ENCODE measurements at regions not wholly inside any gene's neighbourhood (a gene's known extent, or its start where the extent isn't known, plus 50 kb on each side); places are given as distances from the start of the nearest gene placed in this dataset.
"Not testable (repeated sequence)": the region's sequence is repeated elsewhere in the genome, so short reads cannot be mapped to it uniquely, and the experiment has no call there.

- POLR2A ChIA-PET: no interaction called here
- H3K36me3 Mint-ChIP-seq (ENCODE audit: low read depth): no peaks in the 10 kb centered on the region
- no peaks in the 10 kb centered on the region for H3K9me3 Mint-ChIP-seq
- no peak for DNase-seq
- no peak overlapping the region for H3K4me3 Mint-ChIP-seq
- CTCF ChIA-PET: no interaction called here
- no peaks in the 10 kb centered on the region for H3K4me1 Mint-ChIP-seq
- no peak overlapping the region for H3K27ac Mint-ChIP-seq
- H3K27me3 Mint-ChIP-seq: peaks cover 6% of the 10 kb centered on the region
These were observed 252.0 kb upstream of the ASIC2 start for GRCh38 chr17:33545124-33545523.

DNA sequence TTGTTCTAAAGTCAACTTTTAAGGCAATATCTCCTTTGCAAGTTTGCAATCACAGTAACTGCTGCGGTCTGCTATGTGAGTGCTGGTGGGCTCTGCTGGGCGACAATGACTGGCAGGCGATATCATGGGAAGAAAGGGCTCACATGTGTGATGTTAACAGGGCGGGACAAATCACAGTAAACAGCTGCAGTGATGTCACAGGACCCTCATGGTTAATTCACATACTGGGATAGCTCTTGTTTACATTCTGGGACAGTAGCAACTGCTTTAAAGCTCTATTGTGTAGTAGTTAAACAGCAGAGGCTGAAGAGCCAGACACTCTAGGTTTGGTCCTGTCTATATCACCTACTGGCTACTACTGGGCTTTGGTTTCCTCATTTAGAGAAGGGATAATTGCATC, 257.2 kb upstream of the ASIC2 start:
- CTCF ChIA-PET: no interaction called here
- POLR2A ChIA-PET: no interaction called here
- no peaks in the 10 kb centered on the region for H3K36me3 Mint-ChIP-seq (ENCODE audit: low read depth)
- no peak for DNase-seq
- no peak overlapping the region for H3K27ac Mint-ChIP-seq
- H3K9me3 Mint-ChIP-seq: no peaks in the 10 kb centered on the region
- H3K27me3 Mint-ChIP-seq: peaks cover 5% of the 10 kb centered on the region
- H3K4me3 Mint-ChIP-seq: no peak overlapping the region
- H3K4me1 Mint-ChIP-seq: no peaks in the 10 kb centered on the region

DNA sequence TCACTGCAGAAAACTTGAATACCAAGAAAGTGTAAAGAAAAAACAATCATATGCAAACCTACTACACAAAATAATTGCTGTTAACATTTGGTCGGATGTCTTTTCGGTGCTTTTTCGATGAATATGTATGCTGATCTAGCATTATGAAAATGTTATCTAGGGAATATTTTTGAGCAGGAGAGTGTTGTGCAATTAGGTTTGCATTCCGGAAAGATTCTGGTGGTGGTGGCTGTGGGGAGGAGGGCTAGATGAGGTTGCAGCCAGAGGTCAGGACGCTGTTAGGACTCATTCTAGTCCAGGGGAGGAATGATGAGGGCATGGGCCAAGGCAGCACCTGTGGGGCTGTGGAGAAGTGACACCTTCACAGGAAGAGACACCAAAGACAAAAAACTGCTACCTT, 258.0 kb upstream of the ASIC2 start:
- CTCF ChIA-PET: no interaction called here
- no peaks in the 10 kb centered on the region for H3K27me3 Mint-ChIP-seq
- no peak overlapping the region for H3K4me3 Mint-ChIP-seq
- no peak for DNase-seq
- H3K36me3 Mint-ChIP-seq (ENCODE audit: low read depth): no peaks in the 10 kb centered on the region
- no peak overlapping the region for H3K27ac Mint-ChIP-seq
- H3K9me3 Mint-ChIP-seq: no peaks in the 10 kb centered on the region
- no peaks in the 10 kb centered on the region for H3K4me1 Mint-ChIP-seq
- POLR2A ChIA-PET: no interaction called here

- no peak for DNase-seq
- Mint-ChIP-seq H3K9me3 (no peaks in the 10 kb centered on the region), H3K27ac (no peak overlapping the region), H3K4me1 (no peaks in the 10 kb centered on the region), H3K27me3 (no peaks in the 10 kb centered on the region), H3K36me3 (ENCODE audit: low read depth) (no peaks in the 10 kb centered on the region), H3K4me3 (no peak overlapping the region)
- CTCF ChIA-PET: no interaction called here
- POLR2A ChIA-PET: no interaction called here
These were observed 258.8 kb upstream of the ASIC2 start for GRCh38 chr17:33551911-33552310.

GRCh38 chr17:33560165-33560564, 267.1 kb upstream of the ASIC2 start:
- ChIA-PET POLR2A (no interaction called here), CTCF (no interaction called here)
- Mint-ChIP-seq H3K27me3 (no peaks in the 10 kb centered on the region), H3K4me1 (no peaks in the 10 kb centered on the region), H3K9me3 (no peaks in the 10 kb centered on the region), H3K27ac (no peak overlapping the region), H3K4me3 (no peak overlapping the region), H3K36me3 (ENCODE audit: low read depth) (no peaks in the 10 kb centered on the region)
- DNase-seq: no peak

- Mint-ChIP-seq H3K4me3 (no peak overlapping the region), H3K27me3 (no peaks in the 10 kb centered on the region), H3K4me1 (no peaks in the 10 kb centered on the region), H3K27ac (no peak overlapping the region), H3K36me3 (ENCODE audit: low read depth) (no peaks in the 10 kb centered on the region), H3K9me3 (no peaks in the 10 kb centered on the region)
- no peak for DNase-seq
- ChIA-PET POLR2A (no interaction called here), CTCF (no interaction called here)
These were observed 267.8 kb upstream of the ASIC2 start for GRCh38 chr17:33560871-33561270.

DNA sequence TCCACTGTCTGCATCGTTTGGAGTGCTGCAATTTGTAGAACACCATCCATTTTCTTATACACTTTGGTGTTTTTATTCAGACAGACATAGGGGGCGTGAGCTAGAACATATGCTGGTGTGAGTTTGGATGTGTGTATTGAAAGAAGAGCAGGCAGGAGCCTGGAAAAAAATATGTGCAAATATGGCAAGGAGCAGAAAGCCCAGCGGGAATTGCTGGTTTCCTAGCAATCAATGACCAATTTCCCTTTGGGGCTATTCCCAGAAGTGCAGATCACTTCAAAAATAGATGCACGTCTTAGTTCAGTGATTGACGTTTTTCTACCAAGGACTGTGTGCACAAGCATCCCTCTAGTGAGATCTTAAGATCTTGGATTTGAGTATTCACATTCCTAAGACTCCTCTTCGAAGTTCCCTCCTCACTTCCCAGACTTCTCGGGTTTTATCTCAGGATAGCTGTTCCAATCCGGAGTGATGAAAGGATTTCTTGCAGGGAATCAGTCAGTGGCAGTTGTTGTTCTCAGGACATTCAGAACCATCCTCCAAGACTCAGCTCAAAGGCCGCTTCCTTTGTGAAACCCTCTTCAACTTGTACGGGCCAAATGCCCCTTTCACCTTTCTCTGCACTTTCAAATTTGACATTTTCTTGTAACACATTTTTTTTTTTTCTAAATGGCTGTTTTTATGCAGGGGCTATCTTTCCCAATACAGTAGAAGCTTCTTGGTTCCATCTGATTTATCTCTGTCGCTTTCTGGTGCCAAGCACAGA, 268.7 kb upstream of the ASIC2 start:
- Mint-ChIP-seq H3K4me1 (no peaks in the 10 kb centered on the region), H3K27me3 (no peaks in the 10 kb centered on the region), H3K9me3 (no peaks in the 10 kb centered on the region), H3K36me3 (ENCODE audit: low read depth) (no peaks in the 10 kb centered on the region), H3K27ac (no peak overlapping the region), H3K4me3 (no peak overlapping the region)
- ChIA-PET CTCF (interaction anchor here (0.6 kb wide), 1 partner anchor 24 kb away, joined by 3 read pairs; no protein-coding TSS in a partner anchor), POLR2A (no interaction called here)
- no peak for DNase-seq

DNA sequence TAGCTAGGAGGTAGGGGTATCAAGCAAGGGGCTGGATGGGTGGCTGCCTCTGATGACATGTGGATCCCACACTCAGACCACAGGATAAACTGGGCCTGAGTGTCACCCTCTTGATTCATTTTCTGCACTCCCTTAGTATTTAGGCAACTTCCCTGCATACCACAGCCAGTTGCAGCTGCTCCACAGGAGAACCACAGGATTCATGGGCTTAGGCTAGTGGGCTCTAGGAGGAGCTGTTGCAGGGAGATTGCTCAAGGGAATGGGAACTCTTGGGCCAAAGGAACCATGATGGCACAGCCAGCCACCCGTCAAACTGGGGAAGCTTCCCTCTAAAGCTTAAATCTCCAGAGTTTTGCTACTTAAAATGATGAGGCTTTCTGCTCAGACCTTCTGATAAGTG, 269.7 kb upstream of the ASIC2 start:
- Mint-ChIP-seq H3K27ac (no peak overlapping the region), H3K27me3 (no peaks in the 10 kb centered on the region), H3K9me3 (no peaks in the 10 kb centered on the region), H3K4me1 (no peaks in the 10 kb centered on the region), H3K36me3 (ENCODE audit: low read depth) (no peaks in the 10 kb centered on the region), H3K4me3 (no peak overlapping the region)
- DNase-seq: no peak
- ChIA-PET CTCF (no interaction called here), POLR2A (no interaction called here)

- H3K4me3 Mint-ChIP-seq: no peak overlapping the region
- CTCF ChIA-PET: no interaction called here
- POLR2A ChIA-PET: no interaction called here
- H3K27me3 Mint-ChIP-seq: no peaks in the 10 kb centered on the region
- H3K4me1 Mint-ChIP-seq: no peaks in the 10 kb centered on the region
- no peak overlapping the region for H3K27ac Mint-ChIP-seq
- DNase-seq: no peak
- no peaks in the 10 kb centered on the region for H3K36me3 Mint-ChIP-seq (ENCODE audit: low read depth)
- no peaks in the 10 kb centered on the region for H3K9me3 Mint-ChIP-seq
These were observed 271.1 kb upstream of the ASIC2 start for GRCh38 chr17:33564146-33564545.

DNA sequence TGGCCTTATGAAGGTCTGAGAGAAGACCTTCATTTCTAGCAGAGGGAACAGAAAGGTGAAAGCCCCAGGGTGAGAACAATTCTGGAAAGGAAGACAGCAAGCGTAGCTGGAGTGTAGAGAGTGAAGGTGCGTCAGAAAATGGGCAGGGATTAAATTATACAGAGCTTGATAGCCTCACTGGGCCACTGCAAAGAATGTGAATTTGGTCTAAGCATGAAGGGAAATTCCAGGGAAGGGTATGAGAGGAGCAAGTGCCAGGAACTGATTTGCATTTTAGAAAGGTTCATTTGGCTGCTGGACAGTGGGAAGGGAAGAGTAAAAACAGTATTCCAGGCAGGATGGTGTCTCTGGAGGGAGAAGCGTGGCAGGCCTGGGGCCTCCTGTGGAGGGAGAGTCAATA, 274.1 kb upstream of the ASIC2 start:
- no peaks in the 10 kb centered on the region for H3K27me3 Mint-ChIP-seq
- no peaks in the 10 kb centered on the region for H3K9me3 Mint-ChIP-seq
- no peaks in the 10 kb centered on the region for H3K4me1 Mint-ChIP-seq
- CTCF ChIA-PET: no interaction called here
- POLR2A ChIA-PET: no interaction called here
- H3K36me3 Mint-ChIP-seq (ENCODE audit: low read depth): no peaks in the 10 kb centered on the region
- no peak overlapping the region for H3K27ac Mint-ChIP-seq
- no peak overlapping the region for H3K4me3 Mint-ChIP-seq
- no peak for DNase-seq

DNA sequence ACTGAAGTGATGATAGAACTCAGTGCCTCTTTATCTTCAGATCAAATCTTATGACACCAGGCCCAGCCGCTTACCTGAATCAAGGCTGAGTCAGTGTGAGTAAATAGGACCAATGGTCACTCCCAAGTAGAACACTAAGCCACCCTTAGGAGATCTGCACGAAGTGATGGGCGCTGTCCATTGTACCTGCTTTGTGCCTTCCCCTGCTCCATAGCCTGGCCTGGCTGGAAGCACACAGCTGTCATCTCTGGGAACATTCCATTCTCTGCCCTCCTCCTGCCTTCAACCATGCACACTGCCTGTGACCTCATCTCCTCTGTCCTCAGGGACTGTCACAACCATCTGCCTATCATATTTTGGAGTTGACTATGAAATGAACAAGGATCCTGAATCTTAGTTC, 279.5 kb upstream of the ASIC2 start:
- ChIA-PET POLR2A (no interaction called here), CTCF (no interaction called here)
- no peaks in the 10 kb centered on the region for H3K36me3 Mint-ChIP-seq (ENCODE audit: low read depth)
- H3K4me3 Mint-ChIP-seq: no peak overlapping the region
- no peak overlapping the region for H3K27ac Mint-ChIP-seq
- no peaks in the 10 kb centered on the region for H3K27me3 Mint-ChIP-seq
- DNase-seq: no peak
- H3K4me1 Mint-ChIP-seq: no peaks in the 10 kb centered on the region
- H3K9me3 Mint-ChIP-seq: no peaks in the 10 kb centered on the region

DNA sequence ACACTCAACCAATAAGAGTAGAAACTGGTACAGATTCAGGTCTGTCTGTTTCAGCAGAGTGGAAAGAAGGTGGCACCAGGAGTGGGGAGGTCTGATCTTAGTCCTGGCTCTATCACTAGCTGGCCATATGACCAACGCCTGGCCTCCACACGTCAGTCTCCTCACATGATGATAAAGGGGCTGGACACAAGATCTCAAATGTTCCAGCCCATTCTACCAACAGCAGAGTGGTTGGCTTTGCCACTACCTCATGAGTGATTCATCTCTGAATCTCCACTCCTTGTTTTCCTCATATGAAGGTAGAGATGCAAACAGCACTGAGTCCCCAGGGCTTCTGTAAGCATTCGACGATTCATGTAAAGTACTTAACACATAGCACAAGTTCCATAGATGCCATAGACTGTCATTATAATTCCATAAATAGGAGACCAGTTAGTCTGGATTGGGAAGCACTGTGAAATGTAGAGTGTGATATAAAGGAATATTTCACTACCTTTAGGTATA, 281.9 kb upstream of the ASIC2 start:
- no peak for DNase-seq
- Mint-ChIP-seq H3K27ac (no peak overlapping the region), H3K9me3 (no peaks in the 10 kb centered on the region), H3K4me1 (no peaks in the 10 kb centered on the region), H3K36me3 (ENCODE audit: low read depth) (no peaks in the 10 kb centered on the region), H3K4me3 (no peak overlapping the region), H3K27me3 (no peaks in the 10 kb centered on the region)
- POLR2A ChIA-PET: no interaction called here
- CTCF ChIA-PET: no interaction called here

DNA sequence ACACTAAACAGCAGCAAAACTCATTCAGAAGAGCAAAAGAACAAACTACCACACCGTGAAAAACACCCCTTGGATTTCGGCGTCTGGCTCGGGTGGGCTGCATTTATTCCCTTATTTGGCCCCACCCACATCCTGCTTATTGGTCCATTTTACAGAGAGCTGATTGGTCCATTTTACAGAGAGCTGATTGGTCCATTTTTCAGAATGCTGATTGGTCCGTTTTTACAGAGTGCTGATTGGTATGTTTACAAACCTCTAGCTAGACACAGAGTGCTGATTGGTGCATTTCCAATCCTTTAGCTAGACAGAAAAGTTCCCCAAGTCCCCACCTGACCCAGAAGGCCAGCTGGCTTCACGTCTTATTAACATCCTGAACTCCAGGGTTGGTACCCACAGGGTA, 286.6 kb upstream of the ASIC2 start:
- H3K27ac Mint-ChIP-seq; H3K36me3 Mint-ChIP-seq (ENCODE audit: low read depth); CTCF ChIA-PET; H3K9me3 Mint-ChIP-seq; POLR2A ChIA-PET; H3K4me3 Mint-ChIP-seq; DNase-seq; H3K27me3 Mint-ChIP-seq; H3K4me1 Mint-ChIP-seq: not testable (repeated sequence)

GRCh38 chr17:33580215-33580614, 287.1 kb upstream of the ASIC2 start:
- H3K4me1 Mint-ChIP-seq: no peaks in the 10 kb centered on the region

More at GRCh38 chr17:33580215-33580614, 287.1 kb upstream of the ASIC2 start:
- no peak for DNase-seq
- H3K9me3 Mint-ChIP-seq: no peaks in the 10 kb centered on the region
- ChIA-PET CTCF (no interaction called here), POLR2A (no interaction called here)
- no peaks in the 10 kb centered on the region for H3K36me3 Mint-ChIP-seq (ENCODE audit: low read depth)
- H3K4me3 Mint-ChIP-seq: no peak overlapping the region
- no peak overlapping the region for H3K27ac Mint-ChIP-seq
- H3K27me3 Mint-ChIP-seq: no peaks in the 10 kb centered on the region

Data from activated CD4-positive, alpha-beta T cell treated with anti-CD3 and anti-CD28 coated beads, Interleukin-2, amount 10 ng/mL, durations not matched to agents 7 days and 5 days (primary cell).